ENCODE measurements at regions not wholly inside any gene's neighbourhood (a gene's known extent, or its start where the extent isn't known, plus 50 kb on each side); places are given as distances from the start of the nearest gene placed in this dataset.
A peak's percentile ranks its signal among the peaks of the same experiment; 100 is the strongest.

DNA sequence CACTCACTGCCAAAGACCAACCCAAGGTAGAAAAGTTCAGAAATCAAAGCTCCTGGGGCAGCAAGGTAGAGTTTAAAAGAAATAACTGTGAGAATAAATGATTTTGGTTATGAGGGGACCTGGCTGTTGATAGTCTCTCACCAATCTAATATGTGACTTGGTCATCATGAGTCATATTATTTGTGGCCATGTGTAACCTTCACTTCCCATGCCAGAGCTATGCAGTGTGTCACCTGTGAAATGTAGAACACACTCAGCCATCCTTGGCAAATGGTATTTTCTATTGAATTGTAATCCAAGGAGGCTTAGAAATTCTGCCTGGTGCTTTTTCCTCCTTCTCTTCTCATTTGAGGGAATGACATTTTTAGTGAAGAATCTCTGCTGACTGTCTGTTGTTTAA lies 184.2 kb upstream of the STAC start:
- no peak overlapping the region for H3K4me3 ChIP-seq (ENCODE audit: low read depth, low read length)
- TF ChIP-seq, protein P1, sequence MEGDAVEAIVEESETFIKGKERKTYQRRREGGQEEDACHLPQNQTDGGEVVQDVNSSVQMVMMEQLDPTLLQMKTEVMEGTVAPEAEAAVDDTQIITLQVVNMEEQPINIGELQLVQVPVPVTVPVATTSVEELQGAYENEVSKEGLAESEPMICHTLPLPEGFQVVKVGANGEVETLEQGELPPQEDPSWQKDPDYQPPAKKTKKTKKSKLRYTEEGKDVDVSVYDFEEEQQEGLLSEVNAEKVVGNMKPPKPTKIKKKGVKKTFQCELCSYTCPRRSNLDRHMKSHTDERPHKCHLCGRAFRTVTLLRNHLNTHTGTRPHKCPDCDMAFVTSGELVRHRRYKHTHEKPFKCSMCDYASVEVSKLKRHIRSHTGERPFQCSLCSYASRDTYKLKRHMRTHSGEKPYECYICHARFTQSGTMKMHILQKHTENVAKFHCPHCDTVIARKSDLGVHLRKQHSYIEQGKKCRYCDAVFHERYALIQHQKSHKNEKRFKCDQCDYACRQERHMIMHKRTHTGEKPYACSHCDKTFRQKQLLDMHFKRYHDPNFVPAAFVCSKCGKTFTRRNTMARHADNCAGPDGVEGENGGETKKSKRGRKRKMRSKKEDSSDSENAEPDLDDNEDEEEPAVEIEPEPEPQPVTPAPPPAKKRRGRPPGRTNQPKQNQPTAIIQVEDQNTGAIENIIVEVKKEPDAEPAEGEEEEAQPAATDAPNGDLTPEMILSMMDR (conservative IDR thresholded peaks at IDR 0.05; ENCODE audit: low read depth, low read length) = no peak
- no peak for DNase-seq (ENCODE audit: low read depth)

DNA sequence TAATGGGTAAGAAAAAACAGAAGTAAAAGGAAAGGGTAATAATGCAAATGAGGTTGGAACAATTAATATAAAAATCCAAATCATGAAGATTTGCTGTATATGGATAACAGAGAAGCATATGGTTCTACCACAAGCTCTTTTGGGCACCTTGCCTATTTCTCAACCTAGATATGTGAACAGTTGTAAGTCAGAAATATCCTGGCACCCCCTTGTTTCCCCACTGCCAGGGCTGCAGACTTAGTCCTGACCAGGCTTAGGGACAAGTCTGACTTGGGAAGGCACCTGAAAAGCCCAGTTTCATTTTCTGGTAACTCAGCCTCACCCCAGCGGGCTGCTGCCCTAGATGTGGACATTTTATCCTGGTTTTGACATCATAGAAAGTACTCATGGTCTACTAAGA lies 183.2 kb upstream of the STAC start:
- no peak for DNase-seq (ENCODE audit: low read depth)
- no peak overlapping the region for H3K4me3 ChIP-seq (ENCODE audit: low read depth, low read length)
- TF ChIP-seq, protein P1 (conservative IDR thresholded peaks at IDR 0.05; ENCODE audit: low read depth, low read length) = no peak

DNA sequence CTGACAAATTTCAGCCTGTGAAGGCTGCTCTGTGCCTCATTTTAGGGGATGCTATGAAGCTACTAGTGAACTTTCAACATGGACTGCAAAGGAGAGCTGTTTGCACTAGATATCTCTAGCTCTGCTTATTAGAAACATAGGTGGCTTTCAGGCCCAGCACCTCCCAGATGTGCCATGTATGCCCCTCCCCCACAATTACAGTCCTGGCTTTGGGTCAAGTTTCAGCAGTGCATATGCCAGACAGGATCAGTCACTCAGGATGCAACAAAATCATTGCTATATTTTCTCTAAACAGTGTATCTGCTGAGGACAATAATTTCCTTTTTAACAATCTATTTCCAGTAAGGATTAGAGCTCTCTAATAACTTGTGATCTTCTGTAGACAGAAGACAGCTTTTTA lies 178.8 kb upstream of the STAC start:
- DNase-seq (ENCODE audit: low read depth) = no peak
- no peak overlapping the region for H3K4me3 ChIP-seq (ENCODE audit: low read depth, low read length)
- TF ChIP-seq, protein P1 (conservative IDR thresholded peaks at IDR 0.05; ENCODE audit: low read depth, low read length) = no peak

DNA sequence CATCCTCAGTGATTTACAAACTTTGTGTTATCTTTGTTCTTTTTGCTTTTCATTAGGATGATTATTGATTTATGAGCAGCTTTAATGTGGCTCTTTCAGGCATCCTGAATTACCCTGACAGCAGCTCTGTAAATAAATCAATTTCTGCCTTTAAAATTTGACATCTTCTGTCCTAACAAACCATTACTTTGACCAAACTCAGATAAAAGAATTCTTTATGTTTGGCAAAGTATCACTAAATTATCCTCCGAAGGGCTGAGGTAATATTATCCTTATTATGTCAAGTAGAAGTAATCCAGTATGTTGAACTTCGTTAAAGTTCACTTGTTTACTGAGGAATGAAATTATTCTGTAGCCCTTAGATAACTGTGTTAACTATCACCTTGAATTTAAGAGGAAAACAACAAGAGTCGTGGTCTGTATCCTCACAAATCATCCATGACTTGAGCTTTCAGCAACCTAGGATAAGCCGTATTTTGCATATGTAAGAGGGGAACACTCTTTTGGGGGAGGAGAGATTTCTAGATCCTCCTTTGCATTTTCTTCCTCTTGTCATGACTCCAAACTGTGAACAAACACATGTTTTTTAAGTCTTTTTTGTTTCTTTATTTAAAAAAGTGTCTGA lies 173.2 kb upstream of the STAC start:
- DNase-seq (ENCODE audit: low read depth) = no peak

DNA sequence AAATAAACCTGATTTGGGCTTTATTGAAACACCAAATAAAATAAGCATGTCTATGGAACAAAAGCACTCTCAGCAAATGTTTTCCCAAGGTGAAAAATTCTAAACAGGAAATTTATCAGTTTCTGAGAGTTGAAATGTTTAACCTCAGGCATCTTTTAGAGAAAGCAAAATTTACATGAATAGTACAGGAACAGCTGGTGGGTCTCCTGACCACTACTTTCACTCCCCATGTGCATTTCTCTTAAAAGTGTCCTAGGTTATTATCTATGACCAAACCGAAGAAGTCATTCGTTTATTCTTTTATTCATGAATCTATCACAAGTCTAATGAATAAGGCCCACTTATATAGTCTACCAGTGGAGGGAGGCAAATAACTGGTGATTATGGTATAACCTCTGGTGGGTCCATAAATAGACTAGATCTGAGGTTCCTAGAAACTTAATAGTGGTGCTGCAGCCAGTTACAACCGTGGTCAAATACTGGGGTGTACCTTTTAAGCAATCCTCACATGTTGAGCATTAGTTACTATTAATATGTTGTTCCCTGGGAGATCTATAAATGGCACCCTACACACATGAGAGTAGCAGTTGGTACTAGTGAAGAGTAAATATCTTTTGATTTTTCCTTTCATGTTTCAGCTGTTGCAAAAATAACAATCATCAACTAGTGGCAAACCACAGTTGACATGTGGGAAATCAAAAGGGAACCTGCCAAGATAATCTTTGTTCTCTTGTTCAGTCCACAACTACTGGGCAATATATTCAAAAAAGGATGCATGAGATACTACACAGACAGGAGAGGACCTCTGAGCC lies 169.3 kb upstream of the STAC start:
- TF ChIP-seq, protein P1 (conservative IDR thresholded peaks at IDR 0.05; ENCODE audit: low read depth, low read length) = no peak
- no peak overlapping the region for H3K4me3 ChIP-seq (ENCODE audit: low read depth, low read length)
- peak; percentile 6 for DNase-seq (ENCODE audit: low read depth)

More for the DNA sequence above, 173.2 kb upstream of the STAC start:
- no peak overlapping the region for H3K4me3 ChIP-seq (ENCODE audit: low read depth, low read length)
- TF ChIP-seq, protein P1 (conservative IDR thresholded peaks at IDR 0.05; ENCODE audit: low read depth, low read length) = no peak

DNA sequence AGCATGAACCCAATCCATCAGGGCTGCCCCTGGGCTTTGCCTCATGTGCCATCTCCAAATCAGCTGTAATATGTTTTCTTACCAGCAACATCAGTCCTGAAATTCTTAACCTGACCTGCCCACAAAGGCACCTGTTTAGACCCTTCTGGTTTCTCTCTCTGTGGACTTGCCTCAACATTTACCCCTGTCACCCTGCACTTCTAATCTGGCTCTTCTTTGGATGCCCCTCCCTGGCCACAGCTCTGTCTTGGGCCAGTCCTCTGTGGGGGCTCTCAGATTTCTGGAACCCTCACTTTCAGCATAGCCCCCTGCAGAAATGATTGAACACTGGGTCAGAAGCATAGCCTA lies 168.7 kb upstream of the STAC start:
- TF ChIP-seq, protein P1 (conservative IDR thresholded peaks at IDR 0.05; ENCODE audit: low read depth, low read length) = no peak
- DNase-seq (ENCODE audit: low read depth) = no peak
- no peak overlapping the region for H3K4me3 ChIP-seq (ENCODE audit: low read depth, low read length)

DNA sequence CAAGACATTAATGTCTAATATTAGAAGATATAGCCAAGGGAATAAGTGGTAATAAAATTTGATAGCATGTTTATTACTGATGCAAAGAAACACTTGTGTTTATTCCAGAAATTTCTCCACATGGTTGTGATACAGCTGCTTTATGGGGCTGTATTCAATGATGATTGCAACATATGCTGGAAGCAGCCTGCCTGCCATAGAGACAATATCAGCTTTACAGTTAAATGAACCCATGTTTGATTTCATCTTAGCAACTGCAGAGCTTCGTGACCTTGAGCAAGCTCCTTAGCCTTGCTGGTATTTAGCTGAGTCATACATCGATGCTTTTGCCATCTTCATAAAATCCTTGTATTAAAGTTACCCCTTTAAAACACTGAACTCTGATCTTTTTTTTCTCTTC lies 168.1 kb upstream of the STAC start:
- peak; percentile 56 for DNase-seq (ENCODE audit: low read depth)
- H3K4me3 ChIP-seq (ENCODE audit: low read depth, low read length) = no peak overlapping the region
- TF ChIP-seq, protein P1 (conservative IDR thresholded peaks at IDR 0.05; ENCODE audit: low read depth, low read length) = no peak

All from choroid plexus epithelial cell (primary cell).